ENCODE measurements at regions not wholly inside any gene's neighbourhood (a gene's known extent, or its start where the extent isn't known, plus 50 kb on each side); places are given as distances from the start of the nearest gene placed in this dataset.
"Not testable (repeated sequence)": the region's sequence is repeated elsewhere in the genome, so short reads cannot be mapped to it uniquely, and the experiment has no call there.

DNA sequence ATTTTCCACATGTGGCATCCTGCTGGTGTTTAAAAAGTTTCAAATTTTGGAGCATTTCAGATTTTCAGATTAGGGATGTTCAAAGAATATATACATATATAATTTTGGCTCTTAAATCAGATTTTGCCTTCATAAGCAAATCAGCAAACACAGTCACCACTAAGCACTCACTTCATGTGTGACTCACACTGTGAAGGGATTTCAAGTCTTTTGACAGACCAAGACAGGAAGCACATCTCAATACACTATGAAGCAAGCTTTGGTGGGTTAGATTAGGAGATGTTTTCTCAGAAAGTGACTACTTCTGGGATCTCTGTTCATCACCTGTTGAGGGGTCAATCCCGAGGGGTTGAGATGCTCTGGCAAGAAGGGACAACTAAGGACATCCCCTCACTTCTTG, 227.8 kb upstream of the RBBP8 start:
- Mint-ChIP-seq H3K36me3 (no peaks in the 10 kb centered on the region), H3K4me1 (no peaks in the 10 kb centered on the region), H3K4me3 (no peak overlapping the region), H3K9me3 (peaks cover 6% of the 10 kb centered on the region), H3K27ac (no peak overlapping the region), H3K27me3 (ENCODE audit: low read depth) (no peaks in the 10 kb centered on the region)
- ChIA-PET CTCF (interaction anchor here (0.7 to 0.9 kb wide), 3 partner anchors 10 to 215 kb away, joined by 3 read pairs; no protein-coding TSS in a partner anchor), POLR2A (no interaction called here)
- no peak for ATAC-seq
- DNase-seq (ENCODE audit: low spot score), result no peak
- TF ChIP-seq JUN (CRISPR knock-in tag; IDR thresholded peaks at IDR 0.05) (no peak), ZNF121 (CRISPR knock-in tag; IDR thresholded peaks at IDR 0.05) (no peak), ETV6 (CRISPR knock-in tag; IDR thresholded peaks at IDR 0.05) (no peak), KAT7 (CRISPR knock-in tag; IDR thresholded peaks at IDR 0.05; ENCODE audit: borderline replicate concordance) (no peak), FOXP1 (CRISPR knock-in tag; IDR thresholded peaks at IDR 0.05; ENCODE audit: borderline replicate concordance) (no peak), RELA (CRISPR knock-in tag; IDR thresholded peaks at IDR 0.05; ENCODE audit: borderline replicate concordance) (no peak), GRHL2 (CRISPR knock-in tag; IDR thresholded peaks at IDR 0.05; ENCODE audit: insufficient replicate concordance, severe bottlenecking) (no peak), SOX15 (CRISPR knock-in tag; IDR thresholded peaks at IDR 0.05) (no peak), NR1H2 (CRISPR knock-in tag; IDR thresholded peaks at IDR 0.05) (no peak), TP53 (CRISPR knock-in tag; IDR thresholded peaks at IDR 0.05) (no peak), ZNF423 (CRISPR knock-in tag; IDR thresholded peaks at IDR 0.05) (no peak), FOXJ3 (CRISPR knock-in tag; IDR thresholded peaks at IDR 0.05; ENCODE audit: borderline replicate concordance) (no peak), ESRRA (CRISPR knock-in tag; IDR thresholded peaks at IDR 0.05; ENCODE audit: borderline replicate concordance) (no peak)
- TF ChIP-seq, protein P1, sequence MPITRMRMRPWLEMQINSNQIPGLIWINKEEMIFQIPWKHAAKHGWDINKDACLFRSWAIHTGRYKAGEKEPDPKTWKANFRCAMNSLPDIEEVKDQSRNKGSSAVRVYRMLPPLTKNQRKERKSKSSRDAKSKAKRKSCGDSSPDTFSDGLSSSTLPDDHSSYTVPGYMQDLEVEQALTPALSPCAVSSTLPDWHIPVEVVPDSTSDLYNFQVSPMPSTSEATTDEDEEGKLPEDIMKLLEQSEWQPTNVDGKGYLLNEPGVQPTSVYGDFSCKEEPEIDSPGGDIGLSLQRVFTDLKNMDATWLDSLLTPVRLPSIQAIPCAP (CRISPR knock-in tag; IDR thresholded peaks at IDR 0.05), result no peak
- TF ChIP-seq, protein P2, sequence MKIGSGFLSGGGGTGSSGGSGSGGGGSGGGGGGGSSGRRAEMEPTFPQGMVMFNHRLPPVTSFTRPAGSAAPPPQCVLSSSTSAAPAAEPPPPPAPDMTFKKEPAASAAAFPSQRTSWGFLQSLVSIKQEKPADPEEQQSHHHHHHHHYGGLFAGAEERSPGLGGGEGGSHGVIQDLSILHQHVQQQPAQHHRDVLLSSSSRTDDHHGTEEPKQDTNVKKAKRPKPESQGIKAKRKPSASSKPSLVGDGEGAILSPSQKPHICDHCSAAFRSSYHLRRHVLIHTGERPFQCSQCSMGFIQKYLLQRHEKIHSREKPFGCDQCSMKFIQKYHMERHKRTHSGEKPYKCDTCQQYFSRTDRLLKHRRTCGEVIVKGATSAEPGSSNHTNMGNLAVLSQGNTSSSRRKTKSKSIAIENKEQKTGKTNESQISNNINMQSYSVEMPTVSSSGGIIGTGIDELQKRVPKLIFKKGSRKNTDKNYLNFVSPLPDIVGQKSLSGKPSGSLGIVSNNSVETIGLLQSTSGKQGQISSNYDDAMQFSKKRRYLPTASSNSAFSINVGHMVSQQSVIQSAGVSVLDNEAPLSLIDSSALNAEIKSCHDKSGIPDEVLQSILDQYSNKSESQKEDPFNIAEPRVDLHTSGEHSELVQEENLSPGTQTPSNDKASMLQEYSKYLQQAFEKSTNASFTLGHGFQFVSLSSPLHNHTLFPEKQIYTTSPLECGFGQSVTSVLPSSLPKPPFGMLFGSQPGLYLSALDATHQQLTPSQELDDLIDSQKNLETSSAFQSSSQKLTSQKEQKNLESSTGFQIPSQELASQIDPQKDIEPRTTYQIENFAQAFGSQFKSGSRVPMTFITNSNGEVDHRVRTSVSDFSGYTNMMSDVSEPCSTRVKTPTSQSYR (CRISPR knock-in tag; IDR thresholded peaks at IDR 0.05), result no peak
- TF ChIP-seq, protein P3, sequence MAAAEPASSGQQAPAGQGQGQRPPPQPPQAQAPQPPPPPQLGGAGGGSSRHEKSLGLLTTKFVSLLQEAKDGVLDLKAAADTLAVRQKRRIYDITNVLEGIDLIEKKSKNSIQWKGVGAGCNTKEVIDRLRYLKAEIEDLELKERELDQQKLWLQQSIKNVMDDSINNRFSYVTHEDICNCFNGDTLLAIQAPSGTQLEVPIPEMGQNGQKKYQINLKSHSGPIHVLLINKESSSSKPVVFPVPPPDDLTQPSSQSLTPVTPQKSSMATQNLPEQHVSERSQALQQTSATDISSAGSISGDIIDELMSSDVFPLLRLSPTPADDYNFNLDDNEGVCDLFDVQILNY (CRISPR knock-in tag; IDR thresholded peaks at IDR 0.05), result no peak

DNA sequence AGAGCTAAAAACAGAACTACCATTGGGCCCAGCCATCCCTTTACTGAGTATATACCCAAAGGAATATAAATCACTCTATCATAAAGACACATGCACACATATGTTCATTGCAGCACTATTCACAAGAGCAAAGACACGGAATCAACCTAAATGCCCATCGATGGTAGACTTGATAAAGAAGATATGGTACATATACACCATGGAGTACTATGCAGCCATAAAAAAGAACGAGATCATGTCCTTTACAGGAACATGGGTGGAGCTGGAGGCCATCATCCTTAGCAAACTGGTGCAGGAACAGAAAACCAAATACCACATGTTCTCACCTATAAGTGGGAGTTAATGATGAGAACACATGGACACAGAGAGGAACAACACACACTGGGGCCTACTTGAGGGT, 227.1 kb upstream of the RBBP8 start:
- H3K27ac Mint-ChIP-seq; CTCF ChIA-PET; ATAC-seq; POLR2A ChIA-PET; H3K4me1 Mint-ChIP-seq; DNase-seq (ENCODE audit: low spot score); H3K4me3 Mint-ChIP-seq; H3K36me3 Mint-ChIP-seq; H3K9me3 Mint-ChIP-seq; H3K27me3 Mint-ChIP-seq (ENCODE audit: low read depth): not testable (repeated sequence)

DNA sequence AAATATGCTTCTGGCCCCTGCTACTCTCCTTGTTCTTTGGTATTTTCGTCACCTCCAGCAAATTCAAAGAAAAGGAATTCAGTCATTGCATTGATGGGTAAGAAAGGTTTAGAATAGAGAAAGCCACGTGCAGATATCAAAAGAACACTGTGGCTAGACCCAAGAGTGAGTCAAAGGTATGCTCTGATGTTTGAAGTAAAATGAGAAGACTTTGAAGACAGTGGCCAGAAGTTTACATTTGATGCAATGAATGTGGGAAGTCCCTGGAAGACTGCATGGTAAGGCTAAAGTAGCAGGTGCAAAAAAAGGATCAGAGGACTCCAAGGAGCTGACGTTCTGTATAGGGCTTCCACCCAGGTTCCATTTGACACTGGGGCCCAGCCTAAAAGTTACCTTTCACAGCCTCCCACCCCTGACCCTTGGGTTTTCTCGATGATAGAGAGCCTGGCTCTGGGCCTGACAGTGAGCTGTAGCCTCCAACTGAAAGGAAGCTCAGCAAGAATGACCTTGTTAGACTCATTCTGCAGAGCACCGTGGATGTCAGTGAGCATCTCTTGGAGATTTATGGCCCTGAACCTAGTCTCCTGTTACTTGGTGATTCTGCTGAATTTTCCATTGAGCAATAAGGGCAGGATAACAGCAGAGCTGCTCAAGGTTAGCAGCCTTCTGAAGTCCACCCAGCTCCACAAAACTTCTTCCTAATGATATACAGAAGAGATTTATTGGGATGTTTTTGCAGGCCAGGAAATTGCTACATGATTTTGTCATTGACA, 223.7 kb upstream of the RBBP8 start:
- no peak for ATAC-seq
- peaks cover 6% of the 10 kb centered on the region for H3K9me3 Mint-ChIP-seq
- TF ChIP-seq ZBTB21 (CRISPR knock-in tag; IDR thresholded peaks at IDR 0.05; ENCODE audit: borderline replicate concordance), result no peak
- TF ChIP-seq JUN (CRISPR knock-in tag; IDR thresholded peaks at IDR 0.05), result no peak
- TF ChIP-seq, protein P3 (CRISPR knock-in tag; IDR thresholded peaks at IDR 0.05), result no peak
- TF ChIP-seq NFYB (CRISPR knock-in tag; conservative IDR thresholded peaks at IDR 0.05; ENCODE audit: low read depth), result no peak
- no peak for TF ChIP-seq SOX15 (CRISPR knock-in tag; IDR thresholded peaks at IDR 0.05)
- TF ChIP-seq, protein P4, sequence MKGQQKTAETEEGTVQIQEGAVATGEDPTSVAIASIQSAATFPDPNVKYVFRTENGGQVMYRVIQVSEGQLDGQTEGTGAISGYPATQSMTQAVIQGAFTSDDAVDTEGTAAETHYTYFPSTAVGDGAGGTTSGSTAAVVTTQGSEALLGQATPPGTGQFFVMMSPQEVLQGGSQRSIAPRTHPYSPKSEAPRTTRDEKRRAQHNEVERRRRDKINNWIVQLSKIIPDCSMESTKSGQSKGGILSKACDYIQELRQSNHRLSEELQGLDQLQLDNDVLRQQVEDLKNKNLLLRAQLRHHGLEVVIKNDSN (CRISPR knock-in tag; IDR thresholded peaks at IDR 0.05), result no peak
- TF ChIP-seq NR2C2 (CRISPR knock-in tag; IDR thresholded peaks at IDR 0.05), result no peak
- DNase-seq (ENCODE audit: low spot score), result no peak
- H3K4me3 Mint-ChIP-seq, result no peak overlapping the region
- no peak overlapping the region for H3K27ac Mint-ChIP-seq
- POLR2A ChIA-PET, result no interaction called here
- peaks cover 7% of the 10 kb centered on the region for H3K4me1 Mint-ChIP-seq
- CTCF ChIA-PET, result no interaction called here
- H3K27me3 Mint-ChIP-seq (ENCODE audit: low read depth), result no peaks in the 10 kb centered on the region
- H3K36me3 Mint-ChIP-seq, result no peaks in the 10 kb centered on the region

Measured in WTC11 (cell line).